ENCODE measurements at regions not wholly inside any gene's neighbourhood (a gene's known extent, or its start where the extent isn't known, plus 50 kb on each side); places are given as distances from the start of the nearest gene placed in this dataset.

- TF ChIP-seq POLR2A (IDR thresholded peaks at IDR 0.05; ENCODE audit: low read length): no peak
- TF ChIP-seq GATA1 (IDR thresholded peaks at IDR 0.05; ENCODE audit: low read depth, low read length): no peak
Measured at GRCh38 chr11:69388210-69388609, 93.3 kb upstream of the LINC01488 start.
